Activated T-cell treated with anti-CD3 and anti-CD28 coated beads, Interleukin-2, amount 50 U/mL, for 4 hours (primary cell): ENCODE measurements at regions not wholly inside any gene's neighbourhood (a gene's known extent, or its start where the extent isn't known, plus 50 kb on each side); places are given as distances from the start of the nearest gene placed in this dataset.

Experiments
- ATAC-seq, 2 donors: fragments of 200-7000 bp; cut with Tn5 transposase; one replicate each; pipeline ENCODE4 v1.10.0; 2021
- DNase-seq: peaks from one replicate; pipeline ENCODE4 v3.0.0-alpha.2; 2020
- H3K27me3 Mint-ChIP-seq: one replicate; pipeline ENCODE4 v1.8.0; 2021; ENCODE audit warnings: low read depth, mixed read lengths
- H3K36me3 Mint-ChIP-seq: one replicate; pipeline ENCODE4 v1.8.0; 2022; ENCODE audit warnings: mixed read lengths; ENCODE audit not compliant: insufficient read depth
- H3K4me1 Mint-ChIP-seq: one replicate; pipeline ENCODE4 v1.8.0; 2021; ENCODE audit warnings: low read depth, mixed read lengths
- H3K4me3 Mint-ChIP-seq: one replicate; pipeline ENCODE4 v1.8.0; 2021; ENCODE audit warnings: mild to moderate bottlenecking, moderate library complexity, mixed read lengths
- H3K9me3 Mint-ChIP-seq: one replicate; pipeline ENCODE4 v1.8.0; 2021; ENCODE audit warnings: mixed read lengths

GRCh38 chr2:150572194-150572766 lies 84.8 kb upstream of the RND3 start:
- Mint-ChIP-seq H3K4me3 (no peak overlapping the region), H3K27me3 (no peaks in the 10 kb centered on the region), H3K36me3 (no peaks in the 10 kb centered on the region), H3K9me3 (no peaks in the 10 kb centered on the region), H3K4me1 (no peaks in the 10 kb centered on the region)
- DNase-seq: no peak
- ATAC-seq: no peak

GRCh38 chr2:150571121-150571520 lies 83.7 kb upstream of the RND3 start:
- Mint-ChIP-seq H3K27me3 (no peaks in the 10 kb centered on the region), H3K4me3 (no peak overlapping the region), H3K4me1 (no peaks in the 10 kb centered on the region), H3K36me3 (no peaks in the 10 kb centered on the region), H3K9me3 (no peaks in the 10 kb centered on the region)
- DNase-seq (no peak), ATAC-seq (no peak)

GRCh38 chr2:150570712-150571111 lies 83.2 kb upstream of the RND3 start:
- Mint-ChIP-seq H3K27me3 (no peaks in the 10 kb centered on the region), H3K4me3 (no peak overlapping the region), H3K9me3 (no peaks in the 10 kb centered on the region), H3K4me1 (no peaks in the 10 kb centered on the region), H3K36me3 (no peaks in the 10 kb centered on the region)
- DNase-seq (no peak), ATAC-seq (no peak)

GRCh38 chr2:150569761-150570160 lies 82.3 kb upstream of the RND3 start:
- no peaks in the 10 kb centered on the region for H3K4me1 Mint-ChIP-seq
- no peaks in the 10 kb centered on the region for H3K36me3 Mint-ChIP-seq
- no peaks in the 10 kb centered on the region for H3K9me3 Mint-ChIP-seq
- H3K27me3 Mint-ChIP-seq: no peaks in the 10 kb centered on the region
- no peak for DNase-seq
- no peak overlapping the region for H3K4me3 Mint-ChIP-seq
- ATAC-seq: no peak

- no peaks in the 10 kb centered on the region for H3K36me3 Mint-ChIP-seq
- H3K9me3 Mint-ChIP-seq: no peaks in the 10 kb centered on the region
- H3K27me3 Mint-ChIP-seq: no peaks in the 10 kb centered on the region
- no peak overlapping the region for H3K4me3 Mint-ChIP-seq
- H3K4me1 Mint-ChIP-seq: no peaks in the 10 kb centered on the region
- no peak for DNase-seq
- ATAC-seq: no peak
Measured at GRCh38 chr2:150567771-150568301, 80.4 kb upstream of the RND3 start.

- Mint-ChIP-seq H3K27me3 (no peaks in the 10 kb centered on the region), H3K4me1 (no peaks in the 10 kb centered on the region), H3K4me3 (no peak overlapping the region), H3K36me3 (no peaks in the 10 kb centered on the region), H3K9me3 (no peaks in the 10 kb centered on the region)
- no peak for ATAC-seq
- DNase-seq: no peak
Measured at GRCh38 chr2:150566289-150566688, 78.8 kb upstream of the RND3 start.

- H3K9me3 Mint-ChIP-seq: peaks cover 5% of the 10 kb centered on the region
- no peaks in the 10 kb centered on the region for H3K4me1 Mint-ChIP-seq
- no peaks in the 10 kb centered on the region for H3K27me3 Mint-ChIP-seq
- no peaks in the 10 kb centered on the region for H3K36me3 Mint-ChIP-seq
- DNase-seq (no peak), ATAC-seq (no peak)
- H3K4me3 Mint-ChIP-seq: no peak overlapping the region
Measured at GRCh38 chr2:150561076-150561475, 73.6 kb upstream of the RND3 start.

- DNase-seq (no peak), ATAC-seq (no peak)
- Mint-ChIP-seq H3K27me3 (peaks cover 1% of the 10 kb centered on the region), H3K4me3 (no peak overlapping the region), H3K9me3 (peaks cover 5% of the 10 kb centered on the region), H3K4me1 (no peaks in the 10 kb centered on the region), H3K36me3 (no peaks in the 10 kb centered on the region)
Measured at GRCh38 chr2:150557020-150557600, 69.6 kb upstream of the RND3 start.

- ATAC-seq (no peak), DNase-seq (no peak)
- Mint-ChIP-seq H3K36me3 (no peaks in the 10 kb centered on the region), H3K27me3 (peaks cover 1% of the 10 kb centered on the region), H3K4me1 (no peaks in the 10 kb centered on the region), H3K9me3 (peaks cover 5% of the 10 kb centered on the region), H3K4me3 (no peak overlapping the region)
Measured at GRCh38 chr2:150555611-150556356, 68.3 kb upstream of the RND3 start.

GRCh38 chr2:150554046-150554445 lies 66.6 kb upstream of the RND3 start:
- peaks cover 1% of the 10 kb centered on the region for H3K27me3 Mint-ChIP-seq
- no peak overlapping the region for H3K4me3 Mint-ChIP-seq
- no peak for ATAC-seq

GRCh38 chr2:150552041-150552820 lies 64.8 kb upstream of the RND3 start:
- Mint-ChIP-seq H3K9me3 (no peaks in the 10 kb centered on the region), H3K36me3 (no peaks in the 10 kb centered on the region), H3K27me3 (peaks cover 1% of the 10 kb centered on the region), H3K4me1 (no peaks in the 10 kb centered on the region), H3K4me3 (no peak overlapping the region)
- no peak for DNase-seq
- no peak for ATAC-seq

More at GRCh38 chr2:150554046-150554445, 66.6 kb upstream of the RND3 start:
- H3K4me1 Mint-ChIP-seq: no peaks in the 10 kb centered on the region
- no peaks in the 10 kb centered on the region for H3K36me3 Mint-ChIP-seq
- peaks cover 5% of the 10 kb centered on the region for H3K9me3 Mint-ChIP-seq
- no peak for DNase-seq

- DNase-seq (no peak), ATAC-seq (no peak)
- Mint-ChIP-seq H3K36me3 (no peaks in the 10 kb centered on the region), H3K9me3 (no peaks in the 10 kb centered on the region), H3K27me3 (no peaks in the 10 kb centered on the region), H3K4me1 (no peaks in the 10 kb centered on the region), H3K4me3 (no peak overlapping the region)
Measured at GRCh38 chr2:150549381-150549780, 61.9 kb upstream of the RND3 start.

GRCh38 chr2:150548527-150548926 lies 61.1 kb upstream of the RND3 start:
- DNase-seq (no peak), ATAC-seq (no peak)
- Mint-ChIP-seq H3K4me3 (no peak overlapping the region), H3K27me3 (no peaks in the 10 kb centered on the region), H3K36me3 (no peaks in the 10 kb centered on the region), H3K4me1 (no peaks in the 10 kb centered on the region), H3K9me3 (no peaks in the 10 kb centered on the region)

- ATAC-seq: no peak
- no peaks in the 10 kb centered on the region for H3K27me3 Mint-ChIP-seq
- no peaks in the 10 kb centered on the region for H3K9me3 Mint-ChIP-seq
- no peak overlapping the region for H3K4me3 Mint-ChIP-seq
- no peak for DNase-seq
- H3K36me3 Mint-ChIP-seq: no peaks in the 10 kb centered on the region
- H3K4me1 Mint-ChIP-seq: no peaks in the 10 kb centered on the region
Measured at GRCh38 chr2:150545916-150546315, 58.4 kb upstream of the RND3 start.
